Activated CD8-positive, alpha-beta T cell treated with anti-CD3 and anti-CD28 coated beads, Interleukin-2, amount 10 ng/mL, durations not matched to agents 7 days and 5 days (primary cell): ENCODE measurements at regions not wholly inside any gene's neighbourhood (a gene's known extent, or its start where the extent isn't known, plus 50 kb on each side); places are given as distances from the start of the nearest gene placed in this dataset.

Experiments used
- ATAC-seq: fragments of 150-1000 bp; cut with Tn5 transposase; one replicate; pipeline ENCODE4 v1.10.0; 2021; ENCODE audit warnings: moderate library complexity
- CTCF ChIA-PET: fragments of 350-600 bp; sonication (Branson Sonifier 250); formaldehyde crosslinking; loops from one replicate; lab custom pipeline; 2021; ENCODE audit warnings: antibody characterized with exemption; lab: Charles Lee
- POLR2A ChIA-PET: fragments of 350-600 bp; sonication (Branson Sonifier 250); formaldehyde crosslinking; loops from one replicate; lab custom pipeline; 2021; ENCODE audit warnings: antibody characterized with exemption; lab: Charles Lee
- DNase-seq: peaks from one replicate; pipeline ENCODE4 v3.0.0-alpha.2; 2020
- H3K27ac Mint-ChIP-seq: one replicate; pipeline ENCODE4 v1.8.0; 2021; ENCODE audit warnings: mild to moderate bottlenecking, mixed read lengths
- H3K27me3 Mint-ChIP-seq: one replicate; pipeline ENCODE4 v1.8.0; 2021; ENCODE audit warnings: low read depth, mixed read lengths
- H3K36me3 Mint-ChIP-seq: one replicate; pipeline ENCODE4 v1.8.0; 2021; ENCODE audit warnings: low read depth, mixed read lengths
- H3K4me1 Mint-ChIP-seq: one replicate; pipeline ENCODE4 v1.8.0; 2021; ENCODE audit warnings: low read depth, mixed read lengths
- H3K4me3 Mint-ChIP-seq: one replicate; pipeline ENCODE4 v1.8.0; 2021; ENCODE audit warnings: mild to moderate bottlenecking, mixed read lengths
- H3K9me3 Mint-ChIP-seq: one replicate; pipeline ENCODE4 v1.8.0; 2022; ENCODE audit warnings: mixed read lengths; ENCODE audit not compliant: insufficient read depth

GRCh38 chr19:31152906-31153305, 196.3 kb downstream of the TSHZ3 start:
- H3K27me3 Mint-ChIP-seq, result peaks cover 2% of the 10 kb centered on the region
- ATAC-seq (no peak), DNase-seq (no peak)
- H3K4me3 Mint-ChIP-seq, result no peak overlapping the region
- H3K4me1 Mint-ChIP-seq, result no peaks in the 10 kb centered on the region
- no peaks in the 10 kb centered on the region for H3K36me3 Mint-ChIP-seq
- H3K9me3 Mint-ChIP-seq, result no peaks in the 10 kb centered on the region
- H3K27ac Mint-ChIP-seq, result no peak overlapping the region
- ChIA-PET POLR2A (no interaction called here), CTCF (no interaction called here)

GRCh38 chr19:31149441-31149941, 199.7 kb downstream of the TSHZ3 start:
- no peaks in the 10 kb centered on the region for H3K27me3 Mint-ChIP-seq
- no peaks in the 10 kb centered on the region for H3K36me3 Mint-ChIP-seq
- ATAC-seq, result no peak
- no peaks in the 10 kb centered on the region for H3K9me3 Mint-ChIP-seq
- no peak overlapping the region for H3K27ac Mint-ChIP-seq
- CTCF ChIA-PET, result no interaction called here
- POLR2A ChIA-PET, result no interaction called here
- DNase-seq, result no peak
- no peak overlapping the region for H3K4me3 Mint-ChIP-seq
- H3K4me1 Mint-ChIP-seq, result no peaks in the 10 kb centered on the region

- Mint-ChIP-seq H3K9me3 (no peaks in the 10 kb centered on the region), H3K27ac (no peak overlapping the region), H3K4me1 (no peaks in the 10 kb centered on the region), H3K36me3 (no peaks in the 10 kb centered on the region), H3K4me3 (no peak overlapping the region), H3K27me3 (no peaks in the 10 kb centered on the region)
- DNase-seq (no peak), ATAC-seq (no peak)
- CTCF ChIA-PET, result no interaction called here
- POLR2A ChIA-PET, result no interaction called here
Measured at GRCh38 chr19:31148671-31149070, 200.6 kb downstream of the TSHZ3 start.

- no peak overlapping the region for H3K27ac Mint-ChIP-seq
- ChIA-PET CTCF (no interaction called here), POLR2A (no interaction called here)
- no peak for DNase-seq
- no peak overlapping the region for H3K4me3 Mint-ChIP-seq
- no peak for ATAC-seq
- no peaks in the 10 kb centered on the region for H3K4me1 Mint-ChIP-seq
- H3K9me3 Mint-ChIP-seq, result no peaks in the 10 kb centered on the region
- no peaks in the 10 kb centered on the region for H3K27me3 Mint-ChIP-seq
- H3K36me3 Mint-ChIP-seq, result no peaks in the 10 kb centered on the region
Measured at GRCh38 chr19:31147234-31147633, 202.0 kb downstream of the TSHZ3 start.

GRCh38 chr19:31146546-31147183, 202.6 kb downstream of the TSHZ3 start:
- no peak for ATAC-seq
- POLR2A ChIA-PET, result no interaction called here

GRCh38 chr19:31146015-31146414, 203.2 kb downstream of the TSHZ3 start:
- Mint-ChIP-seq H3K9me3 (no peaks in the 10 kb centered on the region), H3K36me3 (no peaks in the 10 kb centered on the region), H3K27me3 (no peaks in the 10 kb centered on the region), H3K27ac (no peak overlapping the region), H3K4me3 (no peak overlapping the region), H3K4me1 (no peaks in the 10 kb centered on the region)
- DNase-seq (no peak), ATAC-seq (no peak)
- ChIA-PET CTCF (interaction anchor here (1.4 kb wide), 1 partner anchor 464 kb away, joined by 3 read pairs; no protein-coding TSS in a partner anchor), POLR2A (no interaction called here)

More at GRCh38 chr19:31146546-31147183, 202.6 kb downstream of the TSHZ3 start:
- H3K4me3 Mint-ChIP-seq, result no peak overlapping the region
- DNase-seq, result no peak
- CTCF ChIA-PET, result interaction anchor here (1.4 kb wide), 1 partner anchor 464 kb away, joined by 3 read pairs; no protein-coding TSS in a partner anchor
- no peaks in the 10 kb centered on the region for H3K27me3 Mint-ChIP-seq
- no peaks in the 10 kb centered on the region for H3K9me3 Mint-ChIP-seq
- H3K4me1 Mint-ChIP-seq, result no peaks in the 10 kb centered on the region
- no peaks in the 10 kb centered on the region for H3K36me3 Mint-ChIP-seq
- H3K27ac Mint-ChIP-seq, result no peak overlapping the region

- no peak for DNase-seq
- ATAC-seq, result no peak
- H3K27me3 Mint-ChIP-seq, result no peaks in the 10 kb centered on the region
- H3K4me3 Mint-ChIP-seq, result no peak overlapping the region
- POLR2A ChIA-PET, result no interaction called here
- CTCF ChIA-PET, result no interaction called here
- no peak overlapping the region for H3K27ac Mint-ChIP-seq
- no peaks in the 10 kb centered on the region for H3K4me1 Mint-ChIP-seq
- H3K9me3 Mint-ChIP-seq, result no peaks in the 10 kb centered on the region
- H3K36me3 Mint-ChIP-seq, result no peaks in the 10 kb centered on the region
Measured at GRCh38 chr19:31145007-31145406, 204.2 kb downstream of the TSHZ3 start.

GRCh38 chr19:31144075-31144870, 205.0 kb downstream of the TSHZ3 start:
- Mint-ChIP-seq H3K9me3 (no peaks in the 10 kb centered on the region), H3K27ac (no peak overlapping the region)

GRCh38 chr19:31141301-31141700, 207.9 kb downstream of the TSHZ3 start:
- DNase-seq (no peak), ATAC-seq (no peak)
- no peaks in the 10 kb centered on the region for H3K36me3 Mint-ChIP-seq
- POLR2A ChIA-PET, result no interaction called here
- no peak overlapping the region for H3K4me3 Mint-ChIP-seq
- H3K4me1 Mint-ChIP-seq, result no peaks in the 10 kb centered on the region
- CTCF ChIA-PET, result no interaction called here
- no peaks in the 10 kb centered on the region for H3K9me3 Mint-ChIP-seq
- H3K27me3 Mint-ChIP-seq, result no peaks in the 10 kb centered on the region
- H3K27ac Mint-ChIP-seq, result no peak overlapping the region

More at GRCh38 chr19:31144075-31144870, 205.0 kb downstream of the TSHZ3 start:
- ATAC-seq (no peak), DNase-seq (no peak)
- Mint-ChIP-seq H3K27me3 (no peaks in the 10 kb centered on the region), H3K4me3 (no peak overlapping the region), H3K4me1 (no peaks in the 10 kb centered on the region), H3K36me3 (no peaks in the 10 kb centered on the region)
- POLR2A ChIA-PET, result no interaction called here
- CTCF ChIA-PET, result no interaction called here

GRCh38 chr19:31140717-31141116, 208.5 kb downstream of the TSHZ3 start:
- H3K36me3 Mint-ChIP-seq, result no peaks in the 10 kb centered on the region
- no peak overlapping the region for H3K27ac Mint-ChIP-seq
- no peaks in the 10 kb centered on the region for H3K9me3 Mint-ChIP-seq
- no peak for ATAC-seq
- peaks cover 1% of the 10 kb centered on the region for H3K27me3 Mint-ChIP-seq
- CTCF ChIA-PET, result no interaction called here
- H3K4me1 Mint-ChIP-seq, result no peaks in the 10 kb centered on the region
- POLR2A ChIA-PET, result no interaction called here
- no peak overlapping the region for H3K4me3 Mint-ChIP-seq
- DNase-seq, result no peak

GRCh38 chr19:31139871-31140505, 209.2 kb downstream of the TSHZ3 start:
- Mint-ChIP-seq H3K27me3 (peaks cover 2% of the 10 kb centered on the region), H3K4me1 (no peaks in the 10 kb centered on the region), H3K27ac (no peak overlapping the region), H3K36me3 (no peaks in the 10 kb centered on the region), H3K4me3 (no peak overlapping the region), H3K9me3 (no peaks in the 10 kb centered on the region)
- ChIA-PET CTCF (interaction anchor here (0.6 kb wide), 1 partner anchor 473 kb away, joined by 3 read pairs; no protein-coding TSS in a partner anchor), POLR2A (no interaction called here)
- no peak for DNase-seq
- no peak for ATAC-seq

- H3K27me3 Mint-ChIP-seq, result peaks cover 5% of the 10 kb centered on the region
- CTCF ChIA-PET, result no interaction called here
- H3K4me1 Mint-ChIP-seq, result no peaks in the 10 kb centered on the region
- no peaks in the 10 kb centered on the region for H3K36me3 Mint-ChIP-seq
- no peak for DNase-seq
- no peaks in the 10 kb centered on the region for H3K9me3 Mint-ChIP-seq
- no peak overlapping the region for H3K4me3 Mint-ChIP-seq
- POLR2A ChIA-PET, result no interaction called here
- ATAC-seq, result no peak
- H3K27ac Mint-ChIP-seq, result no peak overlapping the region
Measured at GRCh38 chr19:31138077-31138476, 211.2 kb downstream of the TSHZ3 start.
